HG02610 (cell line): ENCODE measurements at regions not wholly inside any gene's neighbourhood (a gene's known extent, or its start where the extent isn't known, plus 50 kb on each side); places are given as distances from the start of the nearest gene placed in this dataset.

ENCODE experiments used
- ATAC-seq: cut with Tn5 transposase; IDR thresholded peaks from one replicate; pipeline ENCODE4 v1.9.1; 2021; ENCODE audit warnings: mild to moderate bottlenecking, moderate library complexity; ENCODE audit not compliant: unreplicated experiment

- ATAC-seq: no peak
Measured at GRCh38 chr5:31100047-31100575, 93.4 kb upstream of the CDH6 start.

- ATAC-seq: no peak
Measured at GRCh38 chr5:31098811-31099210, 94.7 kb upstream of the CDH6 start.

GRCh38 chr5:31097851-31098250 is 95.6 kb upstream of the CDH6 start:
- ATAC-seq: no peak

- ATAC-seq: no peak
Measured at GRCh38 chr5:31096238-31096865, 97.1 kb upstream of the CDH6 start.

- ATAC-seq: no peak
Measured at GRCh38 chr5:31095796-31096195, 97.7 kb upstream of the CDH6 start.

- no peak for ATAC-seq
Measured at GRCh38 chr5:31091501-31091900, 102.0 kb upstream of the CDH6 start.

GRCh38 chr5:31090467-31090866 is 103.0 kb upstream of the CDH6 start:
- ATAC-seq: no peak

- no peak for ATAC-seq
Measured at GRCh38 chr5:31086839-31087415, 106.6 kb upstream of the CDH6 start.

GRCh38 chr5:31084871-31085270 is 108.6 kb upstream of the CDH6 start:
- no peak for ATAC-seq

GRCh38 chr5:31083364-31083763 is 110.1 kb upstream of the CDH6 start:
- ATAC-seq: no peak

- ATAC-seq: no peak
Measured at GRCh38 chr5:31079668-31080067, 113.8 kb upstream of the CDH6 start.

- no peak for ATAC-seq
Measured at GRCh38 chr5:31078956-31079355, 114.5 kb upstream of the CDH6 start.

GRCh38 chr5:31075981-31076380 is 117.5 kb upstream of the CDH6 start:
- ATAC-seq: no peak

- ATAC-seq: no peak
Measured at GRCh38 chr5:31068287-31068686, 125.2 kb upstream of the CDH6 start.

GRCh38 chr5:31066655-31067328 is 126.7 kb upstream of the CDH6 start:
- no peak for ATAC-seq

GRCh38 chr5:31064215-31064614 is 129.3 kb upstream of the CDH6 start:
- ATAC-seq: no peak

- no peak for ATAC-seq
Measured at GRCh38 chr5:31062902-31063580, 130.4 kb upstream of the CDH6 start.

- ATAC-seq: no peak
Measured at GRCh38 chr5:31059889-31060288, 133.6 kb upstream of the CDH6 start.

- no peak for ATAC-seq
Measured at GRCh38 chr5:31054453-31054852, 139.0 kb upstream of the CDH6 start.

- no peak for ATAC-seq
Measured at GRCh38 chr5:31052937-31053658, 140.4 kb upstream of the CDH6 start.

GRCh38 chr5:31051316-31051715 is 142.2 kb upstream of the CDH6 start:
- no peak for ATAC-seq
